Neural progenitor cell (in vitro differentiated cells): ENCODE measurements at regions not wholly inside any gene's neighbourhood (a gene's known extent, or its start where the extent isn't known, plus 50 kb on each side); places are given as distances from the start of the nearest gene placed in this dataset.

Experiments used
- CTCF ChIP-seq: fragments of 200-600 bp; sonication (generic); IDR thresholded peaks from 2 replicates; pipeline ENCODE4 v1.5.1; 2017; ENCODE audit warnings: antibody characterized with exemption, mild to moderate bottlenecking
- EZH2 ChIP-seq: fragments of 200-600 bp; sonication (generic); IDR thresholded peaks from 2 replicates; pipeline ENCODE4 v1.6.1; 2017; ENCODE audit warnings: antibody characterized with exemption, mild to moderate bottlenecking, moderate library complexity
- EZH2phosphoT487 ChIP-seq: fragments of 200-600 bp; sonication (generic); IDR thresholded peaks from 2 replicates; pipeline ENCODE4 v1.6.1; 2017; ENCODE audit warnings: antibody characterized with exemption

GRCh38 chr19:28388988-28389387 is 824.0 kb downstream of the UQCRFS1 start:
- TF ChIP-seq CTCF (no peak), EZH2 (no peak), EZH2phosphoT487 (no peak)
